GM18502 (cell line): ENCODE measurements at regions not wholly inside any gene's neighbourhood (a gene's known extent, or its start where the extent isn't known, plus 50 kb on each side); places are given as distances from the start of the nearest gene placed in this dataset.
"Not testable (repeated sequence)": the region's sequence is repeated elsewhere in the genome, so short reads cannot be mapped to it uniquely, and the experiment has no call there.

Experiments
- ATAC-seq: cut with Tn5 transposase; IDR thresholded peaks from one replicate; pipeline ENCODE4 v1.9.1; 2021; ENCODE audit warnings: mild to moderate bottlenecking; ENCODE audit not compliant: unreplicated experiment, poor library complexity

DNA sequence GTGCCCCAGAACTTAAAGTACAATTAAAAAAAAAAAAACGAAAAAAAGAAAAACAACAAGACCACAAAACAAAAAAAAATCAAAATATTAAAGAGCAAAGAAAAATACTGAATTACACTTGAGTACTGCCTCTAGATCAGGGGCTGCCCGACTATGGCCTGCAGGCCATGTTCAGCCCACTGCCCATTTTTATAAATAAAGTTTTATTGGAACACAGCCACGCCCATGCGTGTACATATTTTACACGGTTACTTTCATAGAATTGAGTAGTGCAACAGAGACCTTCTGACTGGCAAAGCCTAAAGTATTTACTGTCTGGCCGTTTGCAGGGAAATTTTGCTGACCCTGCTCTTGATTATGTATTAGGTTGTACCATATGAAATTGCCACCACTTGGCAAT lies 130.5 kb downstream of the ATXN3L start:
- ATAC-seq, result no peak

DNA sequence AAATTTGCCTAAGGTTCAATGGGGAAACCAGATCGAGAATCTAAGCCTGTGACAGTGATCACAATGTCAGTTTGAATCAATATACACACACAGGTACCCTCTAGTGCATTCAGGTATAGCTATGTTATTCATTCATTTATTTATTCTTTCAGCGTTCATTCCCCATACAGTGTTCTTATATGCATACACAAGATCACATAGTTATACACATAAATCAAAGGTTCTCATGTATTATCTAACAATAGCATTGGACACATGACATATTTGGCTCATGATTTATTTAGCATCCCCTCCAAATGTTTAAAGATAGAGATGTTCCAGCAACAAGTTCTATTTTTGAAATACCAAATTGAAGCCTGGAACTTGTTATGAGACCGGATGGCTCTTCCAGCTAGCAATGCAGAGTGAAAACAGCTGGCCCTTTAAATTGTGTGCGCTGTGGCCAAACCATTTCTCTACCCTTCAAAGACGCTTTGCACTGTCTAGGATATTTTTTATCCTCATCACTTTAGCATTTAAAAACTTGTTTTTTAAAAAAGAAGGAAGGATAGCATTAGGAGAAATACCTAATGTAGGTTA lies 131.0 kb downstream of the ATXN3L start:
- no peak for ATAC-seq

DNA sequence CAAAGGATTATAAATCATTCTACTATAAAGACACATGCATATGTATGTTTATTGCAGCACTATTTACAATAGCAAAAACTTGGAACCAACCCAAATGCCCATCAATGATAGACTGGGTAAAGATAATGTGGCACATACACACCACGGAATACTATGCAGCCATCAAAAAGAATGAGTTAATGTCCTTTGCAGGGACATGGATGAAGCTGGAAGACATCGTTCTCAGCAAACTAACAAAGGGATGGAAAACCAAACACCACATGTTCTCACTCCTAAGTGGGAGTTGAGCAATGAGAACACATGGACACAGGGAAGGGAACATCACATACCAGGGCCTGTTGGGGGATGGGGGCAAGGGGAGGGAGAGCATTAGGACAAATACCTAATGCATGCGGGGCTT lies 133.2 kb downstream of the ATXN3L start:
- ATAC-seq, result not testable (repeated sequence)

DNA sequence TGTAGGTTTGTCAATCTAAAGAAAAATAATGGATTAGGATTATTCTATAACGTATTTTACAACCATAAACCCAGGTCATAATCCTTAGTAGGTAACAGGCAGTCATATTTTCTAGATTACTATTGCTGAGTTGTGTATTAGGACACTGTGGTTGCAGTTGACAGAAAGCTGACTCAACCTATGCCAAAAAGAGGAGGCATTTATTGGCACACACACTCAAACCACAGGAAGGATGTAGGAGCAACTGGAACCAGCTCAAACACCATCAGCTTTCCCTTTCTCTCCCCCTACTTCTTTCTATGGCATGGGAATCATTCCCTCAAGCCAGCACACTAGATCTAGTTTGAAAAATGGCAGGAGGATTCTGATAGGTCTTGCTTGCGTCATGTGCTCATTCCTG lies 136.4 kb upstream of the FAM9C start:
- ATAC-seq, result no peak

DNA sequence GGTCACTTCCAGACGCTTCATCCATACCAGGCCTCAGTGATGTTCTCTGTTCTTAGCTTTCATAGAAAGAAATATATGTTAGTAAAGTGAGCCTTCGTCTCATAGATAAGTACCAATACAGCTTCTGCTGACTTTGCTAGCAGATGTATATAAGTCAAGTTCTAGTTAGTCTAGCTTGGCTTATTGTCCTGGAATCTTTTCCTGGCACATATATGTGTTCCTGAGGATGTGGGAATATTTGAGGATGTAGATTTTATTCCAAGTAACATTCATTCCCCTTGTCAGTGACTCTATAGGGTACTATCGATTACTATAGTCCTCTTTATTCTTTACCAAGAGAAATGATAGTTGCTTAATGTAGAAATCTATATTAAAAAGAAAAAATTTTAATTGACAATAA lies 135.2 kb upstream of the FAM9C start:
- no peak for ATAC-seq

DNA sequence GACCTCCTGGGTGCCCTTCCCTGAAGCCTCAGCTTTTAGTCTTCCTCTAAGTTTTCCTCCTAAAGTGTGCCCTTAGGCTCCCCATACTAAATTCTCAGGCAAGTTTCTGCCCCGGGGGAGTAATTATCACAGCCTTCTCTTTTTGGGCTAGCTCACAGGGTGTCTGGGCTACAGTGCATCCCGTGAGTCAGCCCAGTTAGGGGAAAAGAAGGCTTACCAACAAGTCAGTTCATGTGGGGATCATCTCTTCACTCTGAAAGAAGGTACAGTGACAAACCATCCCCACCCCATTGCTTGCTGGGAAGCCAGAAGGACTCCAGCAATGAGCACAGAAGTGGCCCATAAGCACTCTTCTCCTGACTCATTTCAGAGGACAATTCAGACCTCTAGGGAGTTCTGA lies 134.7 kb upstream of the FAM9C start:
- no peak for ATAC-seq

DNA sequence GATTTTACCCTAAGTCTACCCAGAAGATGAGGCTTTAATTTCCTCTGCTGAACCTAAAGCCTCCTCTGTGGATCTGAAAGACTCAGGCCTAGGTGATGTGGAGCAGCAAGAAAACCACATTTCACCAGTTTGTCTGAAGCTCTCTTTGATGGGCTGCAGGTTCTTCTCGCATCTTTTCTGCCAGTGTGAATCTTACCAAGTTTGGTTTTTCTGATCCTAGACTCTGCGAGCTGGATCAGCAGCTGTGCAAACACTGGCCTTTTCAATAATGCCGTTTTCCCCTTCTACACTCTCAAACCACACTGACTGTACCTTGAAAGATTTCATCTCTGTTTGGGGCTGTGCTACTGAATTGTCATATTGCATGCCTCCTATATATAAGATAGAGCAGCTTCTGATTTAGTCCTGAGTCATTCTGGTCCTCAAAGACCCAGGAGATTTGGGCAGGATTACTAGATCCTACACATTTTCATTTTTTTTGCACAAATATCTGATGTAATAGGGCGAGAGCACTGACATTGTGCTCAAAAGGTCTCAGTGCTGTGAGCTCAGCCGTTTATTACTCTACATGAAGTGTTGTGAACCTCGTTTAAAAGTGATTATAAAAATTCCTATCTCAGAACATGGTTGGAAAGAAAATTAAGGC lies 133.6 kb upstream of the FAM9C start:
- no peak for ATAC-seq

DNA sequence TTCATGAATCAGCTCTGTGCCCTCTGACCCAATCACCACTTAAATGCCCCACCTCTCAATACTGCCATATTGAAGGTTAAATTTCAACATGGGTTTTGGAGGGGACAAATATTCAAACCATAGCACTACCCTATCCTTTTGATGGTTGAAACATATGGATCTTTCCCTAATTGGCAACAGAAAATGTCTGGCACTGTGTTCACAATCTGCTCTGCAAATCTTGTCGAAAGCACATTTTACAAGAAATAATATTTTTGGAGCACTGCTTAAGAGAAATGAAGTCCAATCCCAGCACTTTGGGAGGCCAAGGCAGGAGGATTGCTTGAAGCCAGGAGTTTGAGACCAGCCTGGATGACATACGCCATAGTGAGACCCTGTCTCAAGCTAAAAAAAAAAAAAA lies 130.6 kb upstream of the FAM9C start:
- ATAC-seq, result no peak

DNA sequence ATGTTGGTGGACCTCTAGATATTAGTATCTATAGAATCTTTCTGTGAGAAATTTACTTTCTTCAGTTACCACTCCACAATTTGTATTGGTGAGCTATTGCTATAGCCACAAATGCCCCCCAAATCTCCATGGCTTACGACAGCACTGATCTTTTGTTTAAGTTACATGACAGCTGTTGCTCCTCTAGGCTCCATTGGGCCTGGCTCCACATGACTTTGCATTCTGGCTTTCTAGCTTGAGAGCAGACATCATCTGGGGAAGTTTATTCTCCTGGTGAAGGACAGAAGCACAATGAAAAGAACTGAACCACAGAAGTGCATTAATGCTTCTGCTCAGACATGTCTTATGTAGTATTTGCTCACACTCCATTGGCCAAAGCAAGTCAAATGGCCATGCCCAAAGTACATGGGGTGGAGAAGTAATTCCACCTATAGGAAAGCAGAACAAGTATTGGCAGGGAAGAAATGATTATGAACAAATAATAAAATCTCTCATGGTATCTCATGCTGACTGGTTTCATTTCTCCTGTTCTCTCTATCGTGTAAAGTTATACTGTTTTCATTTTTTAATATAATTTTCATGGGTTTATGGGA lies 126.6 kb upstream of the FAM9C start:
- ATAC-seq, result no peak

DNA sequence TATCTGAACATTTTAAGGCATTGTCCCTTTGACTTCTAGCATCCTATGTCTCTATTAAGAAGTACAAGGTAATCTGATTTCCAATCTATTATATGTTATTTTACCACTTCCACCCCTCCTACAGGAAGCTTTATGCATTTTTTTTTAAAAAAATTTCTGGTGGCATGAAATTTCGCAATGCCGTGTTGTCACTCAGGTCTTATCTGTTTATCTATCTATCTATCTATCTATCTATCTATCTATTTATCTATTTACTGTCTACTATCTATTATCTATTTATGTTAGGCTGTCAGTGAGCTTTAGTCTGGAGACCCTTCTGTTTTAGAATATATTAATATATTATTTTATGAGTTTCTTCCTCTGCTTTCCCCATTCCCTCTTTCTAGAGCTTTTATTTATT lies 125.3 kb upstream of the FAM9C start:
- ATAC-seq, result no peak

DNA sequence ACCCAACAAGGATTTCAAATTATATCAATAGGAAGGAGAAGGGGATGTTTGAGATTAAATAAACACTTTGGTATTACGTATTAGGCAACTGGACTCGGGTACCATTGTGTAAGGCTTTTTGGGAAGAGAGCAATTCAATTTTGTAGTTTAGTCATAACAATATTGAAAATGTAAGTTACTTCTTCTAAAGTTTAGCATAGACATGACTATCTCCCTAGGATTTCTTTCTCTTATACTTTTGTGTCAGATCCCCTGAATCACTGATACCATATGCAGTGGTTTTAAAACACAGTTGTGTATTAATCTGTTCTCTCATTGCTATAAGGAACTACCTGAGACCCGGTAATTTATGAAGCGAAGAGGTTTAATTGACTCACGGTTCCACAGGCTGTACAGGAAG lies 123.8 kb upstream of the FAM9C start:
- ATAC-seq, result no peak

DNA sequence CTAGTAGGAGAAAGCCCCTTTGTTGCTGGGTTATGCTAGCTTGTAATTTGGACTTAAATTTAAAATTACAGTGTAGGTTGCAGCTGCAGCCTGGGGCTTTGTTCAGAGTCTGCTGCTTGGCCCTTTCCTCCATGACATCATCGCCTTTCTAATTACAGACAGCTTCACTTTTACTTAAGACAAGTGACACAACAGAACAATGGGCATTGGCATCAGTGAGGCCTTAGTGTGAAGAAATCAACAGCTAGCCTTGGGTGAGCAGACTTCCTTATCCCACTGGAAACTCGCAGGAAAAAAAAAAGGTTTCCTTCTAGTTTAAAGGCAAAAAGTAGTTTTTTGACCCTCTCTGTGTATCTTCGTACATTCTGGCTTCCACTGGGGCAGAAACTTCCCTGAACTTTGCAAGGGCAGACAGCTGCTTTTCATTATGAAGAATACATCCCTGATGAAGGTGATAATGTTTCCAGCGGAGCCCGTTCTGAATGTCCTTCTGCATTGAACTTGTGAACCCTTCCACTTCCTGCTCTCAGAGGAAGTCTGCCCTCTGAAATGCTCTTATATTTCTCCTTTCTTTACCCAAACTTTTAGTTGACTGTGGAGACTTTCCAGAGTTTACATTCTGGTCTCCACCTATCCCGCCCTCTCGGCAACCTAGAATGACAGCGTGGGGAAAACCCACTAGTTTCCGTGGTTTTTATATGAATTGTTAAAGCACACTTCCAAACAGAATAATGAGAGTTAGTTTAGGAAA lies 123.2 kb upstream of the FAM9C start:
- ATAC-seq, result no peak

DNA sequence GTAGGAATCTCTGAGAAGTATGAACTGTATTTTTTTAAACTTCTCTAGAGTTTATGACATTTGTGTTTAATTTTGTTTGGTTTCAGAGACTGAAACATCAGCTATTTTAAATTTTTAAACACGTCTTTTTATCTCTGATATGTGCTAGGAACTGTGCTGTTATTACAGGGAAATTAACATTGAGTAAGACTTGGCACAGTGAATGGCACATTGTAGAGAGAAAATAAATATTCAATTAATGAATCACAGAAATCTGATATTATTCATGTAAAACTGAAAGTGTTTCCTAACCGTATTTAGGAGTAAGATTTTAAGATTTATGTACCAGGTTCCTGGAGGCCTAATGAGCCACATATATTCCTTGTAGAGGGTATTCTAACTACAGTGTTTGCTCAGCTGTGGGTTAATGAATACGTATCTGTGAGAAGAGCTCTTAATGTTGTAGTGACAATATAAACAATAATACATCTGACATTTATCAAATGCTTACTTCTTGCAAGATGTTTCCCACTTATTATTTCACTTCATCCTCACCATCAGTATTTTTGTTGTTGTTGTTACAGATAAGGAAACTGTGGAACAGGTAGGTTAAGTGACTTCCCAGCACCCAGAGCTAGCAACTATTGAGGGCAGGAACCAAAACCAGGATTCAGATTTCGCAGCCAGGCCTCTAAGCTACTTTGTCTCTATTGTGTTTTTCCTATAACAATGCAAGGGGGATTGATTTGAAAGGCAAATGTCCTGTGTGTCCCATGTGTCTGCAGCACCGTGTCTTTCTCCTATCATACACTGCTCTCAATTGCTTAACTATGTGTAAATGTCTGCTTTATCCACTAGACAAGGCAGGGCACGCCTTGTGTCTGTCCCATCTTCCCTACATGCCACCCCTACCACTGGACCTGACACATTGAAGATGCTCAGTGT lies 121.1 kb upstream of the FAM9C start:
- ATAC-seq, result no peak

DNA sequence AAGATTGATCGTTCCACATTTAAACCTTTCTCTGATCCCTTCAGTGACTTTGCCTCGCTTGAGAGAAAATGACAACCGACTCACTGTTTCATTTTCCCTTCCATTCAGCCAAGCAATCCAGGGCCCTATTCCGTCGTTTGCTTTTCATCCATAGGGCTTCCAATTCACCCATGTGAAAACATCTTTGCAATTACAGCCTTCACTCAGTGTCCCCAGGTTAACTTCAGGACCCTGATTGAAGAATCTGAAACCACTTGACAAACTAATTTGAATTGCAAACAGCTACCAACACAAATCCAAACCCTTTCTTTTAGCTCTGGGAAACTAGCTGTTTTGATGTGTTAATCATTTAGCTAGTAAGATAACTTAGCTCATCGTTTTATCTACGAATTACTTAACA lies 120.2 kb upstream of the FAM9C start:
- no peak for ATAC-seq

DNA sequence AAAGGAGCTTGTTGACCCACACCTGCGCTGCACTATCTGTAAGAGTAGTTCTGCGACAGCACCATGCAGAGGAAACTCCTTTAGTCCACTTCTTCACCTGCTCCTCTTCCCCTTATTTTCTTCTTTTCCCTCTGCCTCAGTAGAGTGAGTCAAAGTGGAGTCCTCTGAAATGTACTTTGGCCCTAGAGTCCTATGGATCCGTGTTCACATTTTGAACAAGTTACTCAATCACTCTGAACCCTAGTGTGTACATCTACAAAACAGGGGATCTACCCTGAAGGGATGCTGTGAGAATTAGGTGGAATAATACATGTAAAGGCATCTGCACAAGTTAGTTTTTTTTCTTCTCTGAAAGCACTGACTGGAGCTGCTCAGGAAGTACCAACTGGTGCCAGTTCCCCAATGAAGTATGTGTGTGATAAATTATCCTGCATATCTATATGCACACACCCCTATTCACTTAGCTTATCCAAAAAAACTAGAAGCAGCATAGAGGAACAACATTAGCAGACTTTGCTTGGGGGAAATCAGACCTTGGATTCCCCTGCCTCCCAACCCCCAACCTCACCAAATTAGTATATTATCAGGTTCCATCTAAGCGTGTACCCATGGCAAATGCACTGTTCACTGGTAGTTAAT lies 118.5 kb upstream of the FAM9C start:
- no peak for ATAC-seq

DNA sequence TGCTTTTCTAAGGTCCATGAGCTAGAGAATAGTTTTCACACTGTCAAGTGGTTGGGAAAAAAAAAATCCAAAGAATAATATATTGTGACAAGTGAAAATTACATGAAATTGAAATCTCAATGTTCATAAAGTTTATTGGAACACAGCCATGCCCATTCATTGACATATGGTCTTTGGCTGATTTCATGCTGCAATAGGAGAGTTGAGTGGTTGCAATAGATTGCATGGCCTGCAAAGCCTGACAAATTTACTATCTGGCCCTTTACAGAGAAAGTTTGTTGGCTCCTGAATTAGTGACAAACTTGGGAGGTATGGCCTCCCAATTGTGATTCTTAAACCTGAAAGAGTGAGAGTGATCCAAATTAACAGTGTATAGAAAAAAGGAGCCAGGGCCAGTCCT lies 115.5 kb upstream of the FAM9C start:
- no peak for ATAC-seq

DNA sequence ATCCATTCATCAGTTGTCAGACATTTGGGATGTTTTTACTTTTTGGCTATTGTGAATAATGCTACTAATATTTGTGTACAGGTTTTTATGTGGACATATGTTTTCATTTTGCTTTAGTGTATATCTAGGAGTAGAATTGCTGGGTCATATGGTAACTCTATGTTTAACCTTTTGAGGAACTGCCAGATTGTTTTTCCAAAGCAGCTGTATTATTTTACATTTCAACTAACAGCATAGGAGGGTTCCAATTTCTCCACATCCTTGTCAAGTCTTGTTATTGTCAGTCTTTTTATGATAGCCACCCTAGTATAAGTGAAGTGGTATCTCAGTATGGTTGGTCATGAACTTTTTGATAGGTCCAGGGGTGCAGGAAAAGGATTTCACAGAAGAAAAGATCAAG lies 114.5 kb upstream of the FAM9C start:
- no peak for ATAC-seq

DNA sequence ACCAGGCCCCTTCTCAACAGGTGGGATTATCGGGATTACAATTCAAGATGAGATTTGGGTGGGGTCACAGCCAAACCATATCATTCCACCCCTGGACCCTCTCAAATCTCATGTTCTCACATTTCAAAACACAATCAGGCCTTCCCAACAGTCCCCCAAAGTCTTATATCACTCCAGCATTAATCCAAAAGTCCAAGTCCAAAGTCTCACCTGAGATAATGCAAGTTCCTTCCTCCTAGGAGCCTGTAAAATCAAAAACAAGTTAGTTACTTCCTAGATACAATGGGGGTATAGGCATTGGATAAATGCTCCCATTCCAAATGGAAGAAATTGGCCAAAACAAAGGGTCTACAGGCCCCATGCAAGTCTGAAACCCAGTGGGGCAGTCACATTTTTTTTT lies 111.1 kb upstream of the FAM9C start:
- not testable (repeated sequence) for ATAC-seq

DNA sequence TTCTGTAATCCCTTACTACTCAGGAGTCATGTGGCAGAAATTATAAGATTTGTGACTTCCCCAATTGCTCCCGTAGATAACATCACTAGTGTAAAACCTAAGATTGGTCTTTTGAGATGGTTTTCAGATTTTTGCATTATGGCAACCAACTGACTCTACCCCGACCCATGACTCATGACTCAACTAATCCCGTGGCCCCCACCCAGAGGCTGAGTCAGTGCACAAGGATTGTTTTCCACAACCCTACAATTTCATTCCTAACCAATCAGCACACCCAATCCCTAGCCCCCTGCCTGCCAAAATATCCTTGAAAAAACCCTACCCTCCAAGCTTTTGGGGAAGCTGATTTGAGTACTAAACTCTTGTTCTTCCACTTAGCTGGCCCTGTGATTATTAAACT lies 109.4 kb upstream of the FAM9C start:
- ATAC-seq, result no peak
